Tibial nerve (tissue), 4 donors: ENCODE measurements at regions not wholly inside any gene's neighbourhood (a gene's known extent, or its start where the extent isn't known, plus 50 kb on each side); places are given as distances from the start of the nearest gene placed in this dataset.

Experiments used
- EP300 ChIP-seq, 2 donors: sonication (generic); formaldehyde crosslinking; IDR thresholded peaks; one replicate each; pipeline ENCODE4 v1.6.1; 2017; ENCODE audit warnings: antibody characterized with exemption in 2 of 2, mild to moderate bottlenecking in 1 of 2
- POLR2A ChIP-seq, 2 donors: fragments of 450-650 bp; IDR thresholded peaks; one replicate each; pipeline ENCODE4 v1.6.1; 2017; ENCODE audit warnings: antibody characterized with exemption in 2 of 2, mild to moderate bottlenecking in 2 of 2, moderate library complexity in 2 of 2
- TF ChIP-seq, protein P1 (sequence below), 5 experiments: fragments of 200-600 bp in 3 of 5; fragments of 450-650 bp in 2 of 5; sonication (generic) in 3 of 5; IDR thresholded peaks; one replicate each; pipeline ENCODE4 v1.5.1; 2016 to 2019; ENCODE audit warnings: antibody characterized with exemption in 5 of 5, mild to moderate bottlenecking in 3 of 5, moderate library complexity in 2 of 5

DNA sequence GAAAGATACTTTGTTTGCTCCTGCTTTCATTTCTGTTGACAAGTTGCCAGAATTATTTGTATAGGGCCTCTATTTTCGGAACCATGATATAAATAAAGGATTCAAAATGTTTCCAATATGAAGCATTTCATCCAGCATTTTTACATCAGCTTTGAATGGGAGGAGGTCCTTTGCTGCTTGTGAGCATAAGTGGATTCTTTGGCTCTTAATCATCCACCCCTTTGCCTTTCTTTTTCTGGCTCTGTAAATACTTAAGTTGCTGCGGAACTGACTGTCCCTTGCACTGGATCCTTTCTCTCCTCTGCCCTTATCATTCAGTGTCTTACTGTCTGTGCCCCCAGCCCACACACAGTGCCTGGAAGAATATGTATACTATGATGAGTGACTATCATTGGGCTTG lies 357.3 kb upstream of the RGS6 start:
- TF ChIP-seq POLR2A (IDR thresholded peaks at IDR 0.05) (no peak), EP300 (IDR thresholded peaks at IDR 0.05) (peak in 1 of 2 donors; percentile 74)
- TF ChIP-seq, protein P1, sequence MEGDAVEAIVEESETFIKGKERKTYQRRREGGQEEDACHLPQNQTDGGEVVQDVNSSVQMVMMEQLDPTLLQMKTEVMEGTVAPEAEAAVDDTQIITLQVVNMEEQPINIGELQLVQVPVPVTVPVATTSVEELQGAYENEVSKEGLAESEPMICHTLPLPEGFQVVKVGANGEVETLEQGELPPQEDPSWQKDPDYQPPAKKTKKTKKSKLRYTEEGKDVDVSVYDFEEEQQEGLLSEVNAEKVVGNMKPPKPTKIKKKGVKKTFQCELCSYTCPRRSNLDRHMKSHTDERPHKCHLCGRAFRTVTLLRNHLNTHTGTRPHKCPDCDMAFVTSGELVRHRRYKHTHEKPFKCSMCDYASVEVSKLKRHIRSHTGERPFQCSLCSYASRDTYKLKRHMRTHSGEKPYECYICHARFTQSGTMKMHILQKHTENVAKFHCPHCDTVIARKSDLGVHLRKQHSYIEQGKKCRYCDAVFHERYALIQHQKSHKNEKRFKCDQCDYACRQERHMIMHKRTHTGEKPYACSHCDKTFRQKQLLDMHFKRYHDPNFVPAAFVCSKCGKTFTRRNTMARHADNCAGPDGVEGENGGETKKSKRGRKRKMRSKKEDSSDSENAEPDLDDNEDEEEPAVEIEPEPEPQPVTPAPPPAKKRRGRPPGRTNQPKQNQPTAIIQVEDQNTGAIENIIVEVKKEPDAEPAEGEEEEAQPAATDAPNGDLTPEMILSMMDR (IDR thresholded peaks at IDR 0.05) = no peak
